ENCODE measurements at regions not wholly inside any gene's neighbourhood (a gene's known extent, or its start where the extent isn't known, plus 50 kb on each side); places are given as distances from the start of the nearest gene placed in this dataset.
A peak's percentile ranks its signal among the peaks of the same experiment; 100 is the strongest.

DNA sequence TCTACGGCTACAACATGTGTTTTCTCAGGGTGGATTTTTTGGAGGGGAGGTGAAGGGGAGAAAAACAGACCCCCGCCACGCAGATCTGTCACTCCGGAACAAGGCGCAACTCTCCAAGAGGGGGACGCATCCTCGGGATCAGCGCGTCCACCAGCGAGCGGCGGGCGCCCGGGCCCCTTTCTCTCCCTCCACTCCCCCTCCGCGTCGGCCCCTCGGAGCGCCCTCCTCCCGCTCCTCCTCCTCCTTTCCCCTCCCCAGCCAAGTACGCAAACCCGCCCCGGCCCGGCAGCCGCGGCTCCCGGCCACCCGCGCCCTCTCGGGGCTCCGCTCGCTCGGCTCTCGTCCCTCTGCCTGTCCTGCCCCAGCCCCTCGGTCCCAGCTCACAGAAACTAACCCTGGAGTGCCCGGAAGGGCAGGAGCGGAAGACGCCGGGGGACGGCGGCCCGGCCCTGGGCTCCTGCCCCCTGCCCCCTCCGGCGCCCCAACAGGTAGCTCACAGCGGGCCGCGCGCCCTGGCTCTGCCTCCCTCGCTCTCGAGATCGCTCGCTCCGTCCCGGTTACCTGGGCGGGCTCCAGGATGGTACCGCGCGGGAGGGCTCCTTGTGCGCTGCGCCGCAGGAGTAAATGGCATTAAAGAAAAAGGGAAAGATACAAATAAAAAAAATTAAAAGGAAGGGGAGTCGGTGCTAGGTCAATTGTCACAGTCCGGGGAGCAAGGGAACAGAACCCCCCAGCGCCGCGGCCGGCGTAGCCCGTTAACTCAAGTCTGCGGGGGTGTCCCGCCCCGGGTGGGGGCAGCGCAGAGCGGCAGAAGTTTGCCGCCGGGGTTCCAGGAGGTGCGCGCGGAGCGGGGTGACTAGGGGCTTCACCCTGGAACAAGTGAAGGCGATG lies 131.4 kb upstream of the C11orf58 start:
- Mint-ChIP-seq H3K4me1 (peaks cover 14 to 41% (median 37%) of the 10 kb centered on the region in 7 donors), H3K27ac (peak overlapping the region in 6 of 9 donors; percentile 11 to 83 (median 42)), H3K9me3 (peaks cover 0 to 23% (median 6%) of the 10 kb centered on the region in 11 donors), H3K27me3 (peaks cover 46 to 56% (median 51%) of the 10 kb centered on the region in 5 donors), H3K4me3 (peak overlapping the region in 8 of 10 donors; percentile 75 to 90 (median 84)), H3K36me3 (peaks cover 0 to 5% (median 4%) of the 10 kb centered on the region in 5 donors)
- peak in 1 of 9 donors; percentile 21 for DNase-seq
- H3K27ac ChIP-seq (ENCODE audit: low read depth, low read length), result no peak overlapping the region
- ATAC-seq, result no peak
- no peaks in the 10 kb centered on the region for H3K9me3 ChIP-seq (ENCODE audit: control insufficient read depth in 2 of 3, low read length in 3 of 3)
- ChIA-PET POLR2A (no interaction called here), CTCF (interaction anchor here (0.7 kb wide), 1 partner anchor 60 kb away, joined by 3 read pairs; no protein-coding TSS in a partner anchor)
- intact Hi-C loops (cut with micrococcal nuclease), result loop anchor here (1.0 kb wide), 2 partner anchors 7 to 131 kb away; partner anchors contain the start of gene C11orf58 (in 1 of the 2)
- H3K36me3 ChIP-seq (ENCODE audit: control insufficient read depth in 2 of 3, insufficient read depth in 3 of 3, low read length in 3 of 3), result no peaks in the 10 kb centered on the region
- H3K27me3 ChIP-seq (ENCODE audit: control insufficient read depth in 2 of 2, insufficient read depth in 2 of 2, low read length in 2 of 2), result peaks cover 9 to 38% of the 10 kb centered on the region in 2 donors
- H3K4me1 ChIP-seq (ENCODE audit: control insufficient read depth in 2 of 2, insufficient read depth in 2 of 2, low read length in 2 of 2), result peaks cover 12 to 27% of the 10 kb centered on the region in 2 donors
- H3K4me3 ChIP-seq (ENCODE audit: low read length), result peak overlapping the region; percentile 49

DNA sequence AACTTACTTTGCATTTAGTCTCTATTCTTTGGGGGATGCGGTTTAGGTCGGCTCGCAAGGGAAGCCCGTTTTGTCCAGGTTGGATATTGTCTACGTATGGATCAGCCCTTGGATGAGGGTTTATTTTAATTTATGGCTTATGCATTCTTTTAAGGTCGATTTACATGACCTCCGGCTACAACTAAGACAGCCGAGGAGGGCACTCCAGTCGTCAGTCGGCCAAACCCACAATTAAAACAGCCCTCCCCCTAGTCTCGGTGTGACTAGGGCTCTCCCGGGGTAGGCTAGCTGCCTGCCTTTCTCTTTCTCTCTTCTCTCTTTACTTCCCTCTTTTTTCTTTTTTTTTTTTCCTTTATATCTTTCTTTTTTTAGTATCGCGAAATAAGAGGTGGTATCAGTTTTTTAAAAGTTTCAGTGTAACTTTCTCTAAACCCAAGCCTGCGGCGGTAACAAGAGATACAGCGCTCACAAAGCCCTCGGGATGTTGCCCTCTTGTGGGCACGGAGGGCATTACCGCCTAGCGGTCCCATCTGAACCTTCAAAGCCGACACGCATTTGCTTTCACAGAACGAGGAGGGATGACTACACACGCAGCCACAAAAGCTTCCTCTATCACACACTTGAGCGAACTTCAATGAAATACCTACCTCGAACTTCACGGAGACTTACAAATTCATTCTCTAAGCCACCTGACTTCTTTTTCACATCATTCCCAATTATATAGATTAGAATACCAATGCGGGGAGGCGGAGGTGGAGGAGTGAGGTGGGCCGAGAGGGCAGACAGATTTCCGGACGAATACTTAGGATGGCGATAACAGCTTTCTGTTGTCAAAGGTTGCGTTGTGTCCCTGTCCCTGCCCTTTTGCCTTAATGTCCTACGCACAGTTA lies 132.3 kb upstream of the C11orf58 start:
- intact Hi-C loops (cut with micrococcal nuclease), result loop anchor here (1.0 kb wide), 2 partner anchors 8 to 132 kb away; partner anchors contain the start of gene C11orf58 (in 1 of the 2)
- peaks cover 12 to 33% (median 28%) of the 10 kb centered on the region in 7 donors for H3K4me1 Mint-ChIP-seq
- ChIA-PET POLR2A (interaction anchor here (1.9 kb wide), 1 partner anchor 133 kb away, joined by 5 read pairs; the partner anchor contains the start of gene C11orf58), CTCF (interaction anchor here (0.7 kb wide), 1 partner anchor 61 kb away, joined by 3 read pairs; no protein-coding TSS in a partner anchor)
- H3K36me3 Mint-ChIP-seq, result peaks cover 0 to 4% (median 4%) of the 10 kb centered on the region in 5 donors
- Histone ChIP-seq H3K27ac (ENCODE audit: low read depth, low read length) (no peak overlapping the region), H3K4me3 (ENCODE audit: low read length) (peak overlapping the region; percentile 49), H3K36me3 (ENCODE audit: control insufficient read depth in 2 of 3, insufficient read depth in 3 of 3, low read length in 3 of 3) (no peaks in the 10 kb centered on the region), H3K27me3 (ENCODE audit: control insufficient read depth in 2 of 2, insufficient read depth in 2 of 2, low read length in 2 of 2) (peaks cover 6 to 38% of the 10 kb centered on the region in 2 donors), H3K4me1 (ENCODE audit: control insufficient read depth in 2 of 2, insufficient read depth in 2 of 2, low read length in 2 of 2) (peaks cover 12 to 27% of the 10 kb centered on the region in 2 donors), H3K9me3 (ENCODE audit: control insufficient read depth in 2 of 3, low read length in 3 of 3) (no peaks in the 10 kb centered on the region)
- peaks cover 0 to 16% (median 6%) of the 10 kb centered on the region in 11 donors for H3K9me3 Mint-ChIP-seq
- peak; percentile 57 to 85 (median 79) for DNase-seq
- H3K27ac Mint-ChIP-seq, result peak overlapping the region in 7 of 9 donors; percentile 11 to 83 (median 34)
- ATAC-seq, result peak; percentile 95
- H3K27me3 Mint-ChIP-seq, result peaks cover 47 to 51% (median 50%) of the 10 kb centered on the region in 5 donors
- H3K4me3 Mint-ChIP-seq, result peak overlapping the region in 8 of 10 donors; percentile 75 to 90 (median 84)

DNA sequence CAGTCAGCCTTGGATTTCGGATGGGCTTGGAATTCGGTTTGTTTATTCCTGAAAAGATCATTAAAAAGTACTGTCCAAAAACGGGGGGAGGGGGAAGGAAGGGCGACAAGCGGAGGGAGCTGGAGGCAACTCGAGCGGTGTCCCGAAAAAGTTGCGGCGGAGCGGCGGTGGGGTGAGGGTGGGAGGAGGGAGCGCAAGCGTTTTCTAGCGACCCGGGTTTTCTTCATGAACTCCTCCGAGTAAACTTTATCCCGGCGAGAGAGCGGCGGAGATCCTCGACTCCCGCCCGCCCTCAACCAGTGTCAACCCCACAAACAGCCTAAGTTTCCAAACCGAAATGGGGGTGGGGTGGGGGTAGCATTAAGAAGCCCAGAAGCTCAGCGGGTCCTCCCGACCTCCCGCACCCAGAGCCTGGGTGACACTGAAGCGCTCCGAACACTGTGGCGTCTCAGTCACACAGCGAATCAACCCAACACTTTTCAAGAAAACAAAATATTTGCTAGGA lies 133.0 kb upstream of the C11orf58 start:
- no peaks in the 10 kb centered on the region for H3K36me3 ChIP-seq (ENCODE audit: control insufficient read depth in 2 of 3, insufficient read depth in 3 of 3, low read length in 3 of 3)
- H3K36me3 Mint-ChIP-seq, result peaks cover 0 to 4% (median 4%) of the 10 kb centered on the region in 5 donors
- intact Hi-C loops (cut with micrococcal nuclease), result no loop called here
- peaks cover 48 to 56% (median 53%) of the 10 kb centered on the region in 5 donors for H3K27me3 Mint-ChIP-seq
- peaks cover 0 to 15% (median 6%) of the 10 kb centered on the region in 11 donors for H3K9me3 Mint-ChIP-seq
- H3K4me3 Mint-ChIP-seq, result peak overlapping the region in 8 of 10 donors; percentile 75 to 90 (median 84)
- H3K4me1 Mint-ChIP-seq, result peaks cover 12 to 32% (median 27%) of the 10 kb centered on the region in 7 donors
- H3K27ac Mint-ChIP-seq, result no peak overlapping the region
- no peak overlapping the region for H3K27ac ChIP-seq (ENCODE audit: low read depth, low read length)
- DNase-seq (peak in 1 of 9 donors; percentile 20), ATAC-seq (no peak)
- H3K4me3 ChIP-seq (ENCODE audit: low read length), result peak overlapping the region; percentile 49
- no peaks in the 10 kb centered on the region for H3K9me3 ChIP-seq (ENCODE audit: control insufficient read depth in 2 of 3, low read length in 3 of 3)
- ChIA-PET POLR2A (interaction anchor here (1.9 kb wide), 1 partner anchor 133 kb away, joined by 5 read pairs; the partner anchor contains the start of gene C11orf58), CTCF (no interaction called here)
- H3K4me1 ChIP-seq (ENCODE audit: control insufficient read depth in 2 of 2, insufficient read depth in 2 of 2, low read length in 2 of 2), result peaks cover 12 to 27% of the 10 kb centered on the region in 2 donors
- H3K27me3 ChIP-seq (ENCODE audit: control insufficient read depth in 2 of 2, insufficient read depth in 2 of 2, low read length in 2 of 2), result peaks cover 6 to 42% of the 10 kb centered on the region in 2 donors

DNA sequence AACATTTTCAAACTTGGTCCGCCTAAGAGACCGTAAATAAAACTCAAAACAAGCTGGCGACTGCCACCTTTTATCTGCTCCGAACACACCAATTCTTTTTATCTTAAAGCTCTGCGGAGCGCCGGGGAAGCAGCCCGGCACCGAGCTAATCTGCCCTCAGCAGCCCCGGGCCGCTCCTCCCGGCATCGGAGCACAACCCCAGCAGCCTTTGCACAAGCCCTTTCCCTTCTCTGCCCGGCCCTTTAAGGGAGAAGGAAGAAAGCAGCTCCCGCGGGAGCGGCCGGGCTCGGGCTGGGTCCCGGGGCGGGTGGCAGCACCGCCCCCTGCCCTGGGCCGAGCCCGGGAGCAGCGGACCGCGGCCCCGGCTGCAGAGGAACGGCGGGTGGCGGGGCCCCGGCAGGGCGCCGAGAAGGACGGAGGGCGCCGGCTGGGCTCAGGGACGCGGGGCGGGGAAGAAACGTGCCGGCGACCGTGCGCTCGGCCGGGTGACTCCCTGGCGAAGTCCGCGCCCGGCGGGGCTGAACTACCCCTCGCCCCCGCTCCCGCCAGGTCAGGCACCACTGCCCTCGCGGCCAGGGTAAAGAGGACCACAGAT lies 133.6 kb upstream of the C11orf58 start:
- intact Hi-C loops (cut with micrococcal nuclease), result no loop called here
- H3K4me3 Mint-ChIP-seq, result peak overlapping the region in 9 of 10 donors; percentile 53 to 90 (median 80)
- Histone ChIP-seq H3K27me3 (ENCODE audit: control insufficient read depth in 2 of 2, insufficient read depth in 2 of 2, low read length in 2 of 2) (peaks cover 6 to 38% of the 10 kb centered on the region in 2 donors), H3K36me3 (ENCODE audit: control insufficient read depth in 2 of 3, insufficient read depth in 3 of 3, low read length in 3 of 3) (no peaks in the 10 kb centered on the region), H3K4me1 (ENCODE audit: control insufficient read depth in 2 of 2, insufficient read depth in 2 of 2, low read length in 2 of 2) (peaks cover 12 to 27% of the 10 kb centered on the region in 2 donors), H3K4me3 (ENCODE audit: low read length) (peak overlapping the region; percentile 49), H3K9me3 (ENCODE audit: control insufficient read depth in 2 of 3, low read length in 3 of 3) (no peaks in the 10 kb centered on the region), H3K27ac (ENCODE audit: low read depth, low read length) (no peak overlapping the region)
- H3K27ac Mint-ChIP-seq, result peak overlapping the region in 1 of 9 donors; percentile 64
- peaks cover 0 to 4% (median 4%) of the 10 kb centered on the region in 5 donors for H3K36me3 Mint-ChIP-seq
- POLR2A ChIA-PET, result interaction anchor here (1.9 kb wide), 1 partner anchor 134 kb away, joined by 5 read pairs; the partner anchor contains the start of gene C11orf58
- peaks cover 53 to 61% (median 58%) of the 10 kb centered on the region in 5 donors for H3K27me3 Mint-ChIP-seq
- CTCF ChIA-PET, result no interaction called here
- ATAC-seq (no peak), DNase-seq (peak in 4 of 9 donors; percentile 9 to 27 (median 20))
- H3K4me1 Mint-ChIP-seq, result peaks cover 12 to 32% (median 27%) of the 10 kb centered on the region in 7 donors
- H3K9me3 Mint-ChIP-seq, result peaks cover 0 to 11% (median 4%) of the 10 kb centered on the region in 11 donors

DNA sequence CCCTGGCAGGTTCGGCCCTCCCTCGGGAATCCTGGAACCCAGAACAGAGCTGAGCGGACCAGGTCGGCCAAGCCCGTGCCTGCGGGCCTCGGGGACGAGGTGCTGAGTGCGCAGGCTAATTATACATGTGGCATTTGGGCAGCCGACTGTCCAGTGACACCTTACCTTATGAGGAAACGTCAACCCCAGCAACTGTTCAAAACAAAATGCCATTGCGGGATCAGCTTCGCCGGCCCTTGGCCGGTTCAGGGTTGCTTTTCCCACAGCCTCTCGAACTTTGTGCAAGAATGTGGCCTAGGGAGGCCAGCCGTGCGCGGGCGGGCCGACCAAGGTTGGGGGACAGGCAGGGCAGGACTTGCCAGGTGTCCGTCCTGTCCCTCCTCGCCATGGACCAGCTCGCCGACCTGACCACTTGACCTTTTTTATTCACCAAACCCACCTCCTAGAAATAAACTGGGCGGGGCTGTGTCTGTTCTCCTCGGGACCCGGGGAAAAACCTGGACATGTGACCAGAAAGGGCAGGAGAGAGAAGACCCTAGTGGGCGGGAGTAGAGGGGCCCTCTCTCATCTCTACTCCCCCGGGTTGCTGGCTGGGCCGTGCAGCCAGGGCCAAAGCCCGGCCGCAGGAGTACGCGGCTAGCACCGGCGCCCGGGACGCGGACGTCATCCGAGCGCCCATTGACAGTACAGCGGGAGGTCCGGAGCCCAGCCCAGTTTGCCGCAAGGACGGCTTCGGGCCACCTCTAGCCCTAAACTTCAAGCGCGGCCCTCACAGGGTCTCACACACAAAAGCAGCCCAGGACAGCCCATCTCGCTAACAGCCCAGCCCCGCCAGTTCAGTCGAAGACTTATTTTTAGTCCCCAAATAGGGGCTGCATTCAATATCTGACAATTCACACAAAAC lies 134.3 kb upstream of the C11orf58 start:
- H3K9me3 Mint-ChIP-seq, result peaks cover 0 to 11% (median 4%) of the 10 kb centered on the region in 11 donors
- peak overlapping the region in 8 of 10 donors; percentile 60 to 81 (median 74) for H3K4me3 Mint-ChIP-seq
- peaks cover 12 to 27% of the 10 kb centered on the region in 2 donors for H3K4me1 ChIP-seq (ENCODE audit: control insufficient read depth in 2 of 2, insufficient read depth in 2 of 2, low read length in 2 of 2)
- peak overlapping the region; percentile 14 for H3K4me3 ChIP-seq (ENCODE audit: low read length)
- POLR2A ChIA-PET, result interaction anchor here (1.9 kb wide), 1 partner anchor 135 kb away, joined by 5 read pairs; the partner anchor contains the start of gene C11orf58
- H3K27me3 Mint-ChIP-seq, result peaks cover 57 to 66% (median 64%) of the 10 kb centered on the region in 5 donors
- intact Hi-C loops (cut with micrococcal nuclease), result no loop called here
- H3K36me3 ChIP-seq (ENCODE audit: control insufficient read depth in 2 of 3, insufficient read depth in 3 of 3, low read length in 3 of 3), result no peaks in the 10 kb centered on the region
- H3K36me3 Mint-ChIP-seq, result peaks cover 0 to 4% (median 4%) of the 10 kb centered on the region in 5 donors
- ATAC-seq, result no peak
- H3K9me3 ChIP-seq (ENCODE audit: control insufficient read depth in 2 of 3, low read length in 3 of 3), result no peaks in the 10 kb centered on the region
- peak overlapping the region in 1 of 9 donors; percentile 64 for H3K27ac Mint-ChIP-seq
- H3K4me1 Mint-ChIP-seq, result peaks cover 12 to 32% (median 27%) of the 10 kb centered on the region in 7 donors
- CTCF ChIA-PET, result no interaction called here
- no peak for DNase-seq
- H3K27ac ChIP-seq (ENCODE audit: low read depth, low read length), result no peak overlapping the region
- peaks cover 6 to 32% of the 10 kb centered on the region in 2 donors for H3K27me3 ChIP-seq (ENCODE audit: control insufficient read depth in 2 of 2, insufficient read depth in 2 of 2, low read length in 2 of 2)

Data from naive thymus-derived CD4-positive, alpha-beta T cell (primary cell).